ENCODE measurements at regions not wholly inside any gene's neighbourhood (a gene's known extent, or its start where the extent isn't known, plus 50 kb on each side); places are given as distances from the start of the nearest gene placed in this dataset.

DNA sequence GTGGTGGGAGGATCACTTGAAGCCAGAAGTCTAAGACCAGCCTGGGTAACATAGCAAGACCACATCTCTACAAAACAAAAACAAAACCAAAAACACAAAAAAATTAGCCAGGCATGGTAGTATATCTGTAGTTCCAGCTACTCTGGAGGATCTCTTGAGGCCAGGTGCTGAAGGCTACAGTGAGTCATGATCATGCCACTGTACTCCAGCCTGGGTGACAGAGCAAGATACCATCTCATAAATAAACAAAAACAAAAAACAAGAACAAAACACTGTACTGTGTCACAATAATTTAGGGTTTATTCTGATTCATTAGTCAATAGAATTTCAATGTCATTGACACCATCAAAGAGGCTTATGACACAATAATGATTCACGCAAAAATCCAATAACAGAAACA is 1121.7 kb upstream of the MAP3K7 start:
- Histone ChIP-seq H2AK5ac (ENCODE audit: low read depth, low read length) (no peak overlapping the region), H2BK20ac (ENCODE audit: low read length) (no peak overlapping the region), H3K23ac (ENCODE audit: insufficient read length) (no peak overlapping the region), H3K18ac (ENCODE audit: extremely low read depth, low read length) (no peak overlapping the region), H3K27ac (ENCODE audit: low read depth, low read length) (no peak overlapping the region), H3K23me2 (ENCODE audit: low read depth, low read length) (no peaks in the 10 kb centered on the region), H3K4me3 (ENCODE audit: extremely low read depth in 1 of 4, insufficient read depth in 2 of 4, low read depth in 3 of 4, low read length in 4 of 4) (no peak overlapping the region), H2BK12ac (ENCODE audit: low read depth, low read length) (no peak overlapping the region), H4K20me1 (replicated peaks in 1 of 2; ENCODE audit: control insufficient read depth in 1 of 2, insufficient read depth in 2 of 2, low read length in 2 of 2) (no peaks in the 10 kb centered on the region), H3K4me2 (ENCODE audit: insufficient read depth in 1 of 2, low read depth in 2 of 2, low read length in 2 of 2) (no peak overlapping the region), H3K27me3 (replicated peaks in 1 of 4; ENCODE audit: control insufficient read depth in 3 of 4, extremely low read depth in 1 of 4, insufficient read depth in 3 of 4, low read length in 3 of 4) (no peaks in the 10 kb centered on the region), H3K14ac (ENCODE audit: insufficient read length) (no peak overlapping the region), H3K4me1 (replicated peaks in 1 of 4; ENCODE audit: control insufficient read depth in 3 of 4, insufficient read depth in 4 of 4, low read length in 3 of 4) (no peaks in the 10 kb centered on the region), H3K56ac (replicated peaks; ENCODE audit: insufficient read length, low read depth, low read length) (no peak overlapping the region), H2BK120ac (replicated peaks; ENCODE audit: low read depth, low read length) (no peak overlapping the region), H3K36me3 (ENCODE audit: control insufficient read depth in 2 of 4, insufficient read depth in 4 of 4, low read length in 3 of 4) (no peaks in the 10 kb centered on the region), H3K79me2 (ENCODE audit: control insufficient read depth in 1 of 2, insufficient read depth in 2 of 2, low read length in 2 of 2) (no peaks in the 10 kb centered on the region), H4K5ac (ENCODE audit: insufficient read length, low read depth, low read length) (no peak overlapping the region), H2BK5ac (ENCODE audit: low read depth, low read length) (no peak overlapping the region), H3K9ac (replicated peaks in 1 of 4; ENCODE audit: extremely low read depth in 1 of 4, low read depth in 3 of 4, low read length in 3 of 4) (no peak overlapping the region), H3K79me1 (ENCODE audit: low read depth, low read length) (no peaks in the 10 kb centered on the region), H2BK15ac (ENCODE audit: low read length) (no peak overlapping the region), H3K4ac (replicated peaks; ENCODE audit: insufficient read length, low read depth, low read length) (no peak overlapping the region), H4K91ac (replicated peaks; ENCODE audit: insufficient read length, low read length) (no peak overlapping the region), H2AFZ (ENCODE audit: low read length) (no peak overlapping the region), H3K9me3 (ENCODE audit: insufficient read depth in 2 of 2, low read depth in 1 of 2, low read length in 1 of 2) (no peaks in the 10 kb centered on the region), H4K8ac (ENCODE audit: extremely low read depth, insufficient read depth, low read length) (no peak overlapping the region)
- 96% methylated on average over 1 of the region's 1 CpG; no CpG with 5 or more reads in 1 of the 2 experiments for WGBS, 2 experiments (ENCODE audit: extremely low coverage in 1 of 2, insufficient coverage in 1 of 2, insufficient read length in 1 of 2, insufficient replicate concordance in 2 of 2, low coverage in 1 of 2, low lambda C conversion rate in 2 of 2, missing lambda C conversion rate in 1 of 2)
- TF ChIP-seq CHD1 (IDR thresholded peaks at IDR 0.05; ENCODE audit: low read depth, low read length) (no peak), HDAC2 (IDR thresholded peaks at IDR 0.05; ENCODE audit: borderline replicate concordance in 1 of 2, low read depth in 2 of 2, low read length in 2 of 2) (no peak), EZH2 (IDR thresholded peaks at IDR 0.05; ENCODE audit: low read depth, low read length, severe bottlenecking) (no peak), FOSL1 (IDR thresholded peaks at IDR 0.05; ENCODE audit: insufficient read depth, low read depth, low read length) (no peak), SP4 (IDR thresholded peaks at IDR 0.05; ENCODE audit: low read length) (no peak), JUN (IDR thresholded peaks at IDR 0.05; ENCODE audit: low read depth, low read length) (no peak), SIN3A (conservative IDR thresholded peaks at IDR 0.05 in 1 of 2, IDR thresholded peaks at IDR 0.05 in 1 of 2; ENCODE audit: low read depth in 1 of 2, low read length in 2 of 2) (no peak), BCL11A (IDR thresholded peaks at IDR 0.05; ENCODE audit: low read depth in 2 of 2, low read length in 2 of 2) (no peak), POLR2AphosphoS5 (IDR thresholded peaks at IDR 0.05; ENCODE audit: low read depth, low read length) (no peak), PHF8 (conservative IDR thresholded peaks at IDR 0.05; ENCODE audit: low read depth, low read length) (no peak), ZNF274 (IDR thresholded peaks at IDR 0.05; ENCODE audit: borderline replicate concordance, extremely low read depth, low read length) (no peak), POLR2A (IDR thresholded peaks at IDR 0.05; ENCODE audit: control extremely low read depth in 1 of 2, low read depth in 2 of 2, low read length in 2 of 2) (no peak)
- TF ChIP-seq, protein P1, sequence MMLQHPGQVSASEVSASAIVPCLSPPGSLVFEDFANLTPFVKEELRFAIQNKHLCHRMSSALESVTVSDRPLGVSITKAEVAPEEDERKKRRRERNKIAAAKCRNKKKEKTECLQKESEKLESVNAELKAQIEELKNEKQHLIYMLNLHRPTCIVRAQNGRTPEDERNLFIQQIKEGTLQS (IDR thresholded peaks at IDR 0.05; ENCODE audit: insufficient read depth, low read depth, low read length) = no peak
- TF ChIP-seq, protein P2, sequence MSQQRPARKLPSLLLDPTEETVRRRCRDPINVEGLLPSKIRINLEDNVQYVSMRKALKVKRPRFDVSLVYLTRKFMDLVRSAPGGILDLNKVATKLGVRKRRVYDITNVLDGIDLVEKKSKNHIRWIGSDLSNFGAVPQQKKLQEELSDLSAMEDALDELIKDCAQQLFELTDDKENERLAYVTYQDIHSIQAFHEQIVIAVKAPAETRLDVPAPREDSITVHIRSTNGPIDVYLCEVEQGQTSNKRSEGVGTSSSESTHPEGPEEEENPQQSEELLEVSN (IDR thresholded peaks at IDR 0.05) = no peak
- ChIA-PET POLR2A (ENCODE audit: partially characterized antibody) (no interaction called here), CTCF (ENCODE audit: partially characterized antibody) (no interaction called here)
- DNase-seq (ENCODE audit: low read depth in 1 of 2, low spot score in 2 of 2) (no peak), FAIRE-seq (no peak)

Measured in H1 (cell line).